Adrenal gland (tissue), 9 donors: ENCODE measurements at regions not wholly inside any gene's neighbourhood (a gene's known extent, or its start where the extent isn't known, plus 50 kb on each side); places are given as distances from the start of the nearest gene placed in this dataset.

ENCODE experiments used
- DNase-seq, 7 donors: peaks; one replicate each; pipeline ENCODE4 v3.0.0-alpha.2; 2019 to 2020
- H3K27ac ChIP-seq, 5 donors: fragments of 200-600 bp; sonication (generic) in 4 of 5; 1 replicate in 3 of 5; 2 replicates in 2 of 5; pipeline versions ENCODE4 v1.5.1 to v1.8.0; 2016 to 2020; ENCODE audit warnings: mild to moderate bottlenecking in 1 of 5
- H3K27me3 ChIP-seq: fragments of 200-600 bp; 2 replicates; pipeline ENCODE4 v1.8.0; 2021
- H3K36me3 ChIP-seq, 2 donors: fragments of 200-600 bp; replicated peaks in 1 of 2; 1 replicate in 1 of 2; 2 replicates in 1 of 2; pipeline versions ENCODE4 v1.5.1 to v1.8.0; 2018 to 2022
- H3K4me1 ChIP-seq, 2 donors: fragments of 200-600 bp; replicated peaks in 1 of 2; 1 replicate in 1 of 2; 2 replicates in 1 of 2; pipeline versions ENCODE4 v1.5.1 to v1.8.0; 2018 to 2021
- H3K4me3 ChIP-seq, 4 donors: fragments of 200-600 bp; sonication (generic) in 3 of 4; one replicate each; pipeline ENCODE4 v1.5.1; 2016 to 2018
- H3K9me3 ChIP-seq, 3 donors: fragments of 200-600 bp; sonication (generic) in 1 of 3; replicated peaks in 1 of 3; 1 replicate in 2 of 3; 2 replicates in 1 of 3; pipeline versions ENCODE4 v1.5.1 to v1.8.0; 2016 to 2021
- POLR2A ChIP-seq, 2 donors: fragments of 450-650 bp; IDR thresholded peaks; one replicate each; pipeline ENCODE4 v1.6.1; 2017; ENCODE audit warnings: antibody characterized with exemption in 2 of 2, mild to moderate bottlenecking in 2 of 2, moderate library complexity in 1 of 2
- WGBS, 4 donors: extraction: QIAGEN DNeasy Blood & Tissue Kit in 2 of 4; methylation state at CpG; one replicate each; pipeline versions ENCODE4 v1.1.5 to v1.1.7; 2013 to 2017; 5-methylcytosine and 5-hydroxymethylcytosine counted together
- intact Hi-C, 2 donors: fragments of 100-400 bp; cut with DNase I; formaldehyde crosslinking; loops; one replicate each; pipeline versions ENCODE4 v1.14.1 to v1.15.0; 2022 to 2023
- TF ChIP-seq, protein P1 (sequence below), 6 experiments: fragments of 450-650 bp in 4 of 6; fragments of 200-600 bp in 2 of 6; sonication (generic) in 1 of 6; IDR thresholded peaks; 1 replicate in 5 of 6; 2 replicates in 1 of 6; pipeline versions ENCODE4 v1.5.1 to v1.8.0; 2016 to 2021; ENCODE audit warnings: antibody characterized with exemption in 6 of 6, mild to moderate bottlenecking in 2 of 6, moderate library complexity in 1 of 6
- donor health status: healthy with polysubstance abuse.
- donor health status: Bipolar disorder and iron deficiency.
- donor health status: DM: yes; HTN: yes; CAD: no.
- donor health status: DM: no; HTN: no; CAD: no.
- donor health status: DM: no; HTN: no; CAD: no.

DNA sequence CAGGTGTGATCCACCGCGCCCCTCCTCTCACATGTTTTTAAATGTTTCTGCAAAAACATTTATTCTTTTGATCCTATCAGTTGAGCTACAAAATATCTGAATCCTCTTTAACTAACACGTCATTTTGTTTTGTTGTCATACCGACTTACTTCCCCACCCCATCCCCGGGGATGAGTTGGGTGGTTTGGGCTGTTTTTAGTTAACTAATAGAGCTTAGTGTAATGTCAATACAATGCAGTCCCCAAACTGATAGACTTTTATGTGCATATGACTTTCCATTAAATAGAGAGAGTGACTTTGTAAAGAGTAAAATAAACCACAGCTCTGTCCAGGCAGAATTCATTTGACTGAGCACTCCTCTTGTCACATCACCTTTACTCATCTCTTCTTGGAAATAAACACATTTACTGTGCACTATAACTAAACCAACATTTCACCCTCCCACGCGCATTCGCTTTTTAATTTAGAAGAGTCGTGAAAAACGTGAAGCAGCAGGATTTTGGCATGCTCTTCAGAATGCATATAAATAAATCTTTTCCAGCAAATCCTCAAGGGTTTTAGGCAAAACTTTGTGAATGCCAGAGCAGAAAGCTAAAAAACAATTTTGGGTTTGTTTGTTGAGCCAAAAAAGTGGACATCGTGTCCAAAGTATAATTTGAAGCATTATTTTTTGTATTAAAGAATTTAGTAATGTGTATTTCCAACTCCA lies 187.4 kb upstream of the MGMT start:
- Histone ChIP-seq H3K27ac (no peak overlapping the region), H3K4me1 (no peaks in the 10 kb centered on the region), H3K36me3 (no peaks in the 10 kb centered on the region), H3K9me3 (no peaks in the 10 kb centered on the region), H3K4me3 (no peak overlapping the region), H3K27me3 (no peaks in the 10 kb centered on the region)
- intact Hi-C loops, result no loop called here
- DNase-seq, result no peak
- 66 to 76% (median 72%) methylated on average over 11 of the region's 11 CpGs for WGBS, 4 donors
- TF ChIP-seq, protein P1, sequence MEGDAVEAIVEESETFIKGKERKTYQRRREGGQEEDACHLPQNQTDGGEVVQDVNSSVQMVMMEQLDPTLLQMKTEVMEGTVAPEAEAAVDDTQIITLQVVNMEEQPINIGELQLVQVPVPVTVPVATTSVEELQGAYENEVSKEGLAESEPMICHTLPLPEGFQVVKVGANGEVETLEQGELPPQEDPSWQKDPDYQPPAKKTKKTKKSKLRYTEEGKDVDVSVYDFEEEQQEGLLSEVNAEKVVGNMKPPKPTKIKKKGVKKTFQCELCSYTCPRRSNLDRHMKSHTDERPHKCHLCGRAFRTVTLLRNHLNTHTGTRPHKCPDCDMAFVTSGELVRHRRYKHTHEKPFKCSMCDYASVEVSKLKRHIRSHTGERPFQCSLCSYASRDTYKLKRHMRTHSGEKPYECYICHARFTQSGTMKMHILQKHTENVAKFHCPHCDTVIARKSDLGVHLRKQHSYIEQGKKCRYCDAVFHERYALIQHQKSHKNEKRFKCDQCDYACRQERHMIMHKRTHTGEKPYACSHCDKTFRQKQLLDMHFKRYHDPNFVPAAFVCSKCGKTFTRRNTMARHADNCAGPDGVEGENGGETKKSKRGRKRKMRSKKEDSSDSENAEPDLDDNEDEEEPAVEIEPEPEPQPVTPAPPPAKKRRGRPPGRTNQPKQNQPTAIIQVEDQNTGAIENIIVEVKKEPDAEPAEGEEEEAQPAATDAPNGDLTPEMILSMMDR (IDR thresholded peaks at IDR 0.05), result no peak
- no peak for TF ChIP-seq POLR2A (IDR thresholded peaks at IDR 0.05)

DNA sequence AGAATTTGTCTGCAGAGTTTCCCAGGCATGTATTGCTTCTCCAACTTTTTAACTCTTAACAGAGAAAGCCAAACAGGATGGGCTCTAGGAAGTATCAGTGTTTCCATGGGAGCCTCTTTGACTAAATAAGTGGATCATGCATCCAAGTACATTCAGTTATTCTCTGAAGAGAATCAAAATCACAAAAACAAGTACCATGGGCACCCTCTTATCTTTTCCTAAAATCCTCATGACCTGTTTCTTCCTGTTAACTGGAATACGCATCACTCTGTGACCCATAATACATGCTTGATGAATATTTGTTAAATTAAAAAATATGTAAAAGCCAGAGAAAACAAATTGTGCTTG lies 186.9 kb upstream of the MGMT start:
- no peaks in the 10 kb centered on the region for H3K27me3 ChIP-seq
- DNase-seq, result no peak
- H3K36me3 ChIP-seq, result no peaks in the 10 kb centered on the region
- no peak for TF ChIP-seq POLR2A (IDR thresholded peaks at IDR 0.05)
- TF ChIP-seq, protein P1 (IDR thresholded peaks at IDR 0.05), result no peak
- intact Hi-C loops, result no loop called here
- no peaks in the 10 kb centered on the region for H3K9me3 ChIP-seq
- H3K4me3 ChIP-seq, result no peak overlapping the region
- no peak overlapping the region for H3K27ac ChIP-seq
- WGBS, 4 donors, result 48 to 71% (median 59%) methylated on average over 1 of the region's 1 CpG
- no peaks in the 10 kb centered on the region for H3K4me1 ChIP-seq

DNA sequence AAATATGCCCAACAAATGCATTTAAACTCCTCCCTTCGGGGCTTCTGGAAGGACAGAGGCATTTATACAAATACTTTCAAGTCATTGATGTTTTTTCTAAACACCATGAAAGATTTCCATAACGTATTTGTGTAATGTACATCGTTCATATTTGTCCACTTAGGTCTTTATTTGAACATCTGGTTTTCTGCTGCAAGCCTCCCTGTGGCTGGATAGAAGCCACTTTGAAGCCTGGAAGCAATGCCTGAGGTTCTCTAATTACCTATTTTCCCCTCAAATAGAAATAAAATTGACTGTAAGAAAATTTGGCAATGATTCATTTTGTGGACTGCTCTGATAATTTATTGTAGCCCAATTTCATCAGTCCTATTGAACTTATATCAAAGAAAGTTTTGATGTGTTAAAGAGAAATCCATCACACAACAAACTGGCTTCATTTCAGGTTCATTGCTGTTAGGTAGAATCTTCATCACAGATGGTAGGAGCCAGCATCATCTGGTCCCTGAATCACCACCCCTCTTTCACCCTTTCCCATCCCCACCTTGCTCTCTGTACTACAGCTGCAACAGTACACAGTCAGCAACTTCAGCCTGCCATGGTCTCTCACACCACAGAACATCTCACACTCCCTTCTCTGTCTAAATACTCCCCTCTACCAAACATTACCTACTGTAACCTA lies 186.0 kb upstream of the MGMT start:
- TF ChIP-seq, protein P1 (IDR thresholded peaks at IDR 0.05), result no peak
- no peak for TF ChIP-seq POLR2A (IDR thresholded peaks at IDR 0.05)
- intact Hi-C loops, result no loop called here

DNA sequence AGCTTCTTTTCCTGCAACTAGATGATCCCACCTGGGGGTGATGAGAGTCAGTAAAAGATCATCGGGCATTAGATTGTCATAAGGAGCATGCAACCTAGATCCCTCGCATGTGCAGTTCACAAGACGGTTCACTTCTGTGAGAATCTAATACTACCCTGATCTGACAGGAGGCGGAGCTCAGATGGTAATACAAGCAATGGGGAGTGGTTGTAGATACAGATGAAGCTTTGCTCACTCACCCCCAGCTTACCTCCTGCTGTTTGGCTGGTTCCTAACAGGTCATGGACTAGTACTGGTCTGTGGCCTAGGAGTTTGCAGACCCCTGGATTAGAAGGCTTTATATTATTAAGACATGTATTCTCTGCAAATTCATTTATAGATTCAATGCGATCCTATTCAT lies 181.6 kb upstream of the MGMT start:
- WGBS, 4 donors, result 72 to 87% (median 83%) methylated on average over 5 of the region's 5 CpGs
- H3K36me3 ChIP-seq, result no peaks in the 10 kb centered on the region
- H3K27me3 ChIP-seq, result no peaks in the 10 kb centered on the region
- no peak for TF ChIP-seq POLR2A (IDR thresholded peaks at IDR 0.05)
- TF ChIP-seq, protein P1 (IDR thresholded peaks at IDR 0.05), result no peak
- no peak overlapping the region for H3K4me3 ChIP-seq
- DNase-seq, result no peak
- intact Hi-C loops, result no loop called here
- no peak overlapping the region for H3K27ac ChIP-seq
- no peaks in the 10 kb centered on the region for H3K4me1 ChIP-seq
- no peaks in the 10 kb centered on the region for H3K9me3 ChIP-seq

More for the DNA sequence above, 186.0 kb upstream of the MGMT start:
- DNase-seq, result no peak
- H3K4me1 ChIP-seq, result no peaks in the 10 kb centered on the region
- no peaks in the 10 kb centered on the region for H3K9me3 ChIP-seq
- no peaks in the 10 kb centered on the region for H3K27me3 ChIP-seq
- H3K36me3 ChIP-seq, result no peaks in the 10 kb centered on the region
- H3K27ac ChIP-seq, result no peak overlapping the region
- WGBS, 4 donors, result 61 to 64% (median 63%) methylated on average over 3 of the region's 3 CpGs
- no peak overlapping the region for H3K4me3 ChIP-seq
